ENCODE measurements at regions not wholly inside any gene's neighbourhood (a gene's known extent, or its start where the extent isn't known, plus 50 kb on each side); places are given as distances from the start of the nearest gene placed in this dataset.
"Not testable (repeated sequence)": the region's sequence is repeated elsewhere in the genome, so short reads cannot be mapped to it uniquely, and the experiment has no call there.

- no peak for DNase-seq
- H3K27ac ChIP-seq = no peak overlapping the region
- H3K4me1 ChIP-seq = peaks cover 0 to 6% (median 0%) of the 10 kb centered on the region in 4 donors
- no peaks in the 10 kb centered on the region for H3K27me3 ChIP-seq
- no peaks in the 10 kb centered on the region for H3K9me3 ChIP-seq
- intact Hi-C loops (cut with DNase I) = no loop called here
- TF ChIP-seq POLR2A (IDR thresholded peaks at IDR 0.05) (no peak), EP300 (IDR thresholded peaks at IDR 0.05) (no peak), CTCF (IDR thresholded peaks at IDR 0.05) (no peak), POLR2AphosphoS5 (IDR thresholded peaks at IDR 0.05) (no peak)
- H3K36me3 ChIP-seq = no peaks in the 10 kb centered on the region
- no peak overlapping the region for H3K4me3 ChIP-seq
Measured at GRCh38 chr6:22764496-22764895, 195.1 kb downstream of the HDGFL1 start.

GRCh38 chr6:22765015-22765414, 195.6 kb downstream of the HDGFL1 start:
- 93% methylated on average over 4 of the region's 4 CpGs for WGBS, 2 donors
- no peak for TF ChIP-seq EP300 (IDR thresholded peaks at IDR 0.05)
- no peak for TF ChIP-seq POLR2AphosphoS5 (IDR thresholded peaks at IDR 0.05)
- no peak for TF ChIP-seq POLR2A (IDR thresholded peaks at IDR 0.05)
- no peak for TF ChIP-seq CTCF (IDR thresholded peaks at IDR 0.05)

DNA sequence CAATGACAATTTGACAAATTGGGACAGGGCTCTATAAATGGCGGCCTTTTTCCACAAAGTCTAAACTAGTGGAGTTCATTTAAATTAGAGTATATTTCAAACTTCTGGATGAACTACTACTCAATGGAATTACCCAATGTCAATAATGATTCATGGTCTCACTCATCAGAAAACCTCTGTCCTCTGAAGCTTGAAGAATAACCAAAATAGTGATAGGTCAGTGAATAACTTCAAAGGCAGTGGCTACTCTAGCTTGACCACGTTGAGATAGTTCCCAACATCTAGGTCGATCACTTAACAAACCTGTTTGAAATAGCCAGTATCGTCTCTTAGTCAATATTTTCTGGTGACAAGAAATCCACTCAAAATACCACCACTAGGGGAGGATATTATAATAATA, 197.6 kb downstream of the HDGFL1 start:
- intact Hi-C loops (cut with DNase I) = no loop called here
- Histone ChIP-seq H3K4me1 (peaks cover 0 to 6% (median 0%) of the 10 kb centered on the region in 4 donors), H3K36me3 (no peaks in the 10 kb centered on the region), H3K4me3 (no peak overlapping the region), H3K27me3 (no peaks in the 10 kb centered on the region), H3K9me3 (no peaks in the 10 kb centered on the region), H3K27ac (no peak overlapping the region)
- DNase-seq = no peak
- no peak for TF ChIP-seq POLR2A (IDR thresholded peaks at IDR 0.05)
- no peak for TF ChIP-seq EP300 (IDR thresholded peaks at IDR 0.05)
- no peak for TF ChIP-seq CTCF (IDR thresholded peaks at IDR 0.05)
- no peak for TF ChIP-seq POLR2AphosphoS5 (IDR thresholded peaks at IDR 0.05)
- WGBS, 2 donors = 88 to 91% methylated on average over 4 of the region's 4 CpGs

More at GRCh38 chr6:22765015-22765414, 195.6 kb downstream of the HDGFL1 start:
- Histone ChIP-seq H3K9me3 (no peaks in the 10 kb centered on the region), H3K4me3 (no peak overlapping the region), H3K36me3 (no peaks in the 10 kb centered on the region), H3K27ac (no peak overlapping the region), H3K4me1 (peaks cover 0 to 6% (median 0%) of the 10 kb centered on the region in 4 donors), H3K27me3 (no peaks in the 10 kb centered on the region)
- no peak for DNase-seq
- intact Hi-C loops (cut with DNase I) = no loop called here

DNA sequence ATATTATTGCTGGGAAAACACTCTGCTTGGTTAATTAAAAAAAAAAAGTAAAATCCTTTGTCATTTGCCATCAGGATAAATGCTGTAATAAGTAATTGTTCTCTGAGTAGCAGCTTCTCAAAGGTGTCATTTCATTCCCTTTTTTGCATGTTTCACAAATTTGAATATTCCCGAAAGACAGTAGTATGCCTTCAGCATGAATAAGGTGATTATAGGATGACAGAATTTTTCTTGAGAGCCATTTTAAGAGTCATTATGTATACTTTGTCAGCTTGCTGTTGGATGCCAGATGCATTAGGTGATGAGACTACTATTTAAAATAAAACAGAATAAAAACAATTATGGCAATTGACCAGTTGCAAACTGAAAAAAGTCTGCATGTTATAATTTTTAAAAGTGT, 200.7 kb downstream of the HDGFL1 start:
- intact Hi-C loops (cut with DNase I) = no loop called here
- TF ChIP-seq EP300 (IDR thresholded peaks at IDR 0.05) (no peak), POLR2A (IDR thresholded peaks at IDR 0.05) (no peak), CTCF (IDR thresholded peaks at IDR 0.05) (no peak), POLR2AphosphoS5 (IDR thresholded peaks at IDR 0.05) (no peak)
- peaks cover 0 to 6% (median 0%) of the 10 kb centered on the region in 4 donors for H3K4me1 ChIP-seq
- no peak overlapping the region for H3K4me3 ChIP-seq
- H3K9me3 ChIP-seq = no peaks in the 10 kb centered on the region
- no peak for DNase-seq
- no peaks in the 10 kb centered on the region for H3K36me3 ChIP-seq
- no peak overlapping the region for H3K27ac ChIP-seq
- WGBS, 2 donors = 91 to 95% methylated on average over 1 of the region's 1 CpG
- no peaks in the 10 kb centered on the region for H3K27me3 ChIP-seq

GRCh38 chr6:22774129-22774528, 204.8 kb downstream of the HDGFL1 start:
- Histone ChIP-seq H3K27me3 (no peaks in the 10 kb centered on the region), H3K9me3 (peaks cover 2 to 10% (median 5%) of the 10 kb centered on the region in 4 donors), H3K36me3 (no peaks in the 10 kb centered on the region), H3K4me3 (no peak overlapping the region), H3K4me1 (no peaks in the 10 kb centered on the region), H3K27ac (no peak overlapping the region)
- intact Hi-C loops (cut with DNase I) = no loop called here
- no peak for DNase-seq
- WGBS, 2 donors = 74% methylated on average over 2 of the region's 2 CpGs
- TF ChIP-seq POLR2A (IDR thresholded peaks at IDR 0.05) (no peak), EP300 (IDR thresholded peaks at IDR 0.05) (no peak), POLR2AphosphoS5 (IDR thresholded peaks at IDR 0.05) (no peak), CTCF (IDR thresholded peaks at IDR 0.05) (no peak)

GRCh38 chr6:22778438-22778837, 209.1 kb downstream of the HDGFL1 start:
- H3K36me3 ChIP-seq; H3K27ac ChIP-seq; DNase-seq; H3K4me1 ChIP-seq; intact Hi-C loops (cut with DNase I); H3K4me3 ChIP-seq; H3K27me3 ChIP-seq: not testable (repeated sequence)
- 15 to 49% methylated on average over 1 of the region's 1 CpG for WGBS, 2 donors
- H3K9me3 ChIP-seq = peaks cover 5 to 13% (median 7%) of the 10 kb centered on the region in 4 donors

Measured in sigmoid colon (tissue), 6 donors.